Neural cell (in vitro differentiated cells): ENCODE measurements at regions not wholly inside any gene's neighbourhood (a gene's known extent, or its start where the extent isn't known, plus 50 kb on each side); places are given as distances from the start of the nearest gene placed in this dataset.

Source experiments
- H2AFZ ChIP-seq: fragments of 200-600, 300-800 bp; sonication (generic), shearing (Covaris generic); 2 replicates; pipeline ENCODE4 v1.6.0; 2014; ENCODE audit warnings: low read depth, mild to moderate bottlenecking, antibody characterized with exemption, low read length, moderate library complexity
- H3F3A ChIP-seq: fragments of 200-600 bp; shearing (Covaris generic); 2 replicates; pipeline ENCODE4 v1.6.1; 2016; ENCODE audit warnings: mild to moderate bottlenecking, moderate library complexity, mixed read lengths, antibody characterized with exemption, low read length; ENCODE audit not compliant: insufficient read depth, poor library complexity, severe bottlenecking
- H3K27ac ChIP-seq: fragments of 200-600, 300-800 bp; sonication (generic), shearing (Covaris generic); 2 replicates; pipeline ENCODE4 v1.5.1; 2014; ENCODE audit warnings: mild to moderate bottlenecking, low read length, moderate library complexity
- H3K27me3 ChIP-seq: fragments of 300-800, 200-600 bp; sonication (generic), shearing (Covaris generic); 2 replicates; pipeline ENCODE4 v1.6.0; 2014; ENCODE audit warnings: mild to moderate bottlenecking, low read depth, low read length, moderate library complexity; ENCODE audit not compliant: insufficient read depth
- H3K36me3 ChIP-seq: fragments of 300-800, 200-600 bp; sonication (generic), shearing (Covaris generic); 2 replicates; pipeline ENCODE4 v1.5.1; 2014; ENCODE audit warnings: mild to moderate bottlenecking, antibody characterized with exemption, low read length, moderate library complexity; ENCODE audit not compliant: insufficient read depth
- H3K4me2 ChIP-seq: fragments of 300-800, 200-600 bp; sonication (generic), shearing (Covaris generic); 2 replicates; pipeline ENCODE4 v1.6.0; 2014; ENCODE audit warnings: mild to moderate bottlenecking, low read length
- H3K4me3 ChIP-seq: fragments of 300-800, 200-600 bp; sonication (generic), shearing (Covaris generic); 2 replicates; pipeline ENCODE4 v1.5.1; 2014; ENCODE audit warnings: mild to moderate bottlenecking, low read length, moderate library complexity
- H3K79me2 ChIP-seq: fragments of 200-600 bp; shearing (Covaris generic); replicated peaks from 2 replicates; pipeline ENCODE4 v1.6.0; 2014; ENCODE audit warnings: mild to moderate bottlenecking, low read length, moderate library complexity; ENCODE audit not compliant: insufficient read depth
- H3K9ac ChIP-seq: fragments of 300-800, 200-600 bp; sonication (generic), shearing (Covaris generic); 2 replicates; pipeline ENCODE4 v1.6.1; 2016; ENCODE audit warnings: mild to moderate bottlenecking, low read length, mixed read lengths
- H3K9me2 ChIP-seq: fragments of 200-600 bp; shearing (Covaris generic); 2 replicates; pipeline ENCODE4 v1.6.1; 2016; ENCODE audit warnings: mild to moderate bottlenecking, low read length, mixed read lengths; ENCODE audit not compliant: insufficient read depth
- H3K9me3 ChIP-seq: fragments of 200-600, 300-800 bp; sonication (generic), shearing (Covaris generic); 2 replicates; pipeline ENCODE4 v1.6.1; 2016; ENCODE audit warnings: mild to moderate bottlenecking, mixed run types, low read length, moderate library complexity, mixed read lengths
- H4K20me1 ChIP-seq: fragments of 200-600 bp; shearing (Covaris generic); 2 replicates; pipeline ENCODE4 v1.6.1; 2016; ENCODE audit warnings: mild to moderate bottlenecking, mixed run types; ENCODE audit not compliant: insufficient read depth
- EP300 ChIP-seq: fragments of 450-650 bp; conservative IDR thresholded peaks from 2 replicates; pipeline ENCODE4 v1.6.1; 2014; ENCODE audit warnings: antibody characterized with exemption, mild to moderate bottlenecking, moderate library complexity; ENCODE audit not compliant: poor library complexity, severe bottlenecking
- EZH2 ChIP-seq: fragments of 200-600, 300-800 bp; shearing (Covaris generic), sonication (generic); IDR thresholded peaks from 2 replicates; pipeline ENCODE4 v1.6.1; 2014; ENCODE audit warnings: antibody characterized with exemption, low read length, borderline replicate concordance, mild to moderate bottlenecking; ENCODE audit not compliant: insufficient read depth, poor library complexity, severe bottlenecking
- MXI1 ChIP-seq: fragments of 450-650 bp; conservative IDR thresholded peaks from 2 replicates; pipeline ENCODE4 v1.6.1; 2014; ENCODE audit warnings: antibody characterized with exemption, mild to moderate bottlenecking; ENCODE audit not compliant: poor library complexity, severe bottlenecking
- POLR2AphosphoS5 ChIP-seq: IDR thresholded peaks from 2 replicates; pipeline ENCODE4 v1.6.1; 2012
- RAD21 ChIP-seq: fragments of 450-650 bp; conservative IDR thresholded peaks from 2 replicates; pipeline ENCODE4 v1.6.1; 2014; ENCODE audit warnings: antibody characterized with exemption, mild to moderate bottlenecking, moderate library complexity
- SMC3 ChIP-seq: fragments of 450-650 bp; conservative IDR thresholded peaks from 2 replicates; pipeline ENCODE4 v1.6.1; 2014; ENCODE audit warnings: antibody characterized with exemption, mild to moderate bottlenecking, moderate library complexity; ENCODE audit not compliant: poor library complexity
- TAF1 ChIP-seq: IDR thresholded peaks from 2 replicates; pipeline ENCODE4 v1.6.1; 2012; ENCODE audit warnings: low read depth
- TF ChIP-seq, protein P1 (sequence below): fragments of 450-650 bp; IDR thresholded peaks from 2 replicates; pipeline ENCODE4 v1.5.1; 2014; ENCODE audit warnings: antibody characterized with exemption, mild to moderate bottlenecking, moderate library complexity; ENCODE audit not compliant: poor library complexity, severe bottlenecking
- TF ChIP-seq, protein P2 (sequence below): IDR thresholded peaks from 2 replicates; pipeline ENCODE4 v1.6.1; 2012; ENCODE audit warnings: borderline replicate concordance

DNA sequence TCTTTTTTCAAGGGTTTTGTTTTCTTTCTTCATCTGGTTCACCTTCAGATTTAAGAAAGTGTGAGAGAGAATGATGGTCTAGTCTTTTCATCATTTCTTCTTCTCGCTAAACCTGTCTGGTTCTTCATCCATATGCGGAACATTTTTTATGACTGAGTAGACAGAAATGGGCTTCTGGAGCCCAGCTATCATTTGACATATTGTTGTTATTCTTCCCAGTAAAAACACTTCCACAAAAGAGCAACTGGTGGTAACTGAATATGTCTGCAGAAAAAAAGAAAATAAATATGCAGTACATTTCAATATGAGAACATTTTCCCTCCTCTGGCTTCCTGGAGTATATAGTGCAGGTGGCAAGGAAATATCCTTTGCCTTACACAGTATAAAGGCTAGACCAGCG lies 209.5 kb downstream of the JCAD start:
- no peak overlapping the region for H3K4me2 ChIP-seq
- no peaks in the 10 kb centered on the region for H3K9me3 ChIP-seq
- H3K4me3 ChIP-seq, result no peak overlapping the region
- no peaks in the 10 kb centered on the region for H3K79me2 ChIP-seq
- H3K27me3 ChIP-seq, result no peaks in the 10 kb centered on the region
- no peaks in the 10 kb centered on the region for H3F3A ChIP-seq
- H3K9me2 ChIP-seq, result no peaks in the 10 kb centered on the region
- no peak overlapping the region for H3K27ac ChIP-seq
- H3K36me3 ChIP-seq, result no peaks in the 10 kb centered on the region
- H2AFZ ChIP-seq, result no peak overlapping the region
- H4K20me1 ChIP-seq, result no peaks in the 10 kb centered on the region
- no peak overlapping the region for H3K9ac ChIP-seq
- TF ChIP-seq TAF1 (no peak), RAD21 (no peak), POLR2AphosphoS5 (no peak), EP300 (no peak), EZH2 (no peak), SMC3 (no peak), MXI1 (no peak)
- TF ChIP-seq, protein P1, sequence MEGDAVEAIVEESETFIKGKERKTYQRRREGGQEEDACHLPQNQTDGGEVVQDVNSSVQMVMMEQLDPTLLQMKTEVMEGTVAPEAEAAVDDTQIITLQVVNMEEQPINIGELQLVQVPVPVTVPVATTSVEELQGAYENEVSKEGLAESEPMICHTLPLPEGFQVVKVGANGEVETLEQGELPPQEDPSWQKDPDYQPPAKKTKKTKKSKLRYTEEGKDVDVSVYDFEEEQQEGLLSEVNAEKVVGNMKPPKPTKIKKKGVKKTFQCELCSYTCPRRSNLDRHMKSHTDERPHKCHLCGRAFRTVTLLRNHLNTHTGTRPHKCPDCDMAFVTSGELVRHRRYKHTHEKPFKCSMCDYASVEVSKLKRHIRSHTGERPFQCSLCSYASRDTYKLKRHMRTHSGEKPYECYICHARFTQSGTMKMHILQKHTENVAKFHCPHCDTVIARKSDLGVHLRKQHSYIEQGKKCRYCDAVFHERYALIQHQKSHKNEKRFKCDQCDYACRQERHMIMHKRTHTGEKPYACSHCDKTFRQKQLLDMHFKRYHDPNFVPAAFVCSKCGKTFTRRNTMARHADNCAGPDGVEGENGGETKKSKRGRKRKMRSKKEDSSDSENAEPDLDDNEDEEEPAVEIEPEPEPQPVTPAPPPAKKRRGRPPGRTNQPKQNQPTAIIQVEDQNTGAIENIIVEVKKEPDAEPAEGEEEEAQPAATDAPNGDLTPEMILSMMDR, result no peak
- TF ChIP-seq, protein P2, sequence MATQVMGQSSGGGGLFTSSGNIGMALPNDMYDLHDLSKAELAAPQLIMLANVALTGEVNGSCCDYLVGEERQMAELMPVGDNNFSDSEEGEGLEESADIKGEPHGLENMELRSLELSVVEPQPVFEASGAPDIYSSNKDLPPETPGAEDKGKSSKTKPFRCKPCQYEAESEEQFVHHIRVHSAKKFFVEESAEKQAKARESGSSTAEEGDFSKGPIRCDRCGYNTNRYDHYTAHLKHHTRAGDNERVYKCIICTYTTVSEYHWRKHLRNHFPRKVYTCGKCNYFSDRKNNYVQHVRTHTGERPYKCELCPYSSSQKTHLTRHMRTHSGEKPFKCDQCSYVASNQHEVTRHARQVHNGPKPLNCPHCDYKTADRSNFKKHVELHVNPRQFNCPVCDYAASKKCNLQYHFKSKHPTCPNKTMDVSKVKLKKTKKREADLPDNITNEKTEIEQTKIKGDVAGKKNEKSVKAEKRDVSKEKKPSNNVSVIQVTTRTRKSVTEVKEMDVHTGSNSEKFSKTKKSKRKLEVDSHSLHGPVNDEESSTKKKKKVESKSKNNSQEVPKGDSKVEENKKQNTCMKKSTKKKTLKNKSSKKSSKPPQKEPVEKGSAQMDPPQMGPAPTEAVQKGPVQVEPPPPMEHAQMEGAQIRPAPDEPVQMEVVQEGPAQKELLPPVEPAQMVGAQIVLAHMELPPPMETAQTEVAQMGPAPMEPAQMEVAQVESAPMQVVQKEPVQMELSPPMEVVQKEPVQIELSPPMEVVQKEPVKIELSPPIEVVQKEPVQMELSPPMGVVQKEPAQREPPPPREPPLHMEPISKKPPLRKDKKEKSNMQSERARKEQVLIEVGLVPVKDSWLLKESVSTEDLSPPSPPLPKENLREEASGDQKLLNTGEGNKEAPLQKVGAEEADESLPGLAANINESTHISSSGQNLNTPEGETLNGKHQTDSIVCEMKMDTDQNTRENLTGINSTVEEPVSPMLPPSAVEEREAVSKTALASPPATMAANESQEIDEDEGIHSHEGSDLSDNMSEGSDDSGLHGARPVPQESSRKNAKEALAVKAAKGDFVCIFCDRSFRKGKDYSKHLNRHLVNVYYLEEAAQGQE, result no peak

DNA sequence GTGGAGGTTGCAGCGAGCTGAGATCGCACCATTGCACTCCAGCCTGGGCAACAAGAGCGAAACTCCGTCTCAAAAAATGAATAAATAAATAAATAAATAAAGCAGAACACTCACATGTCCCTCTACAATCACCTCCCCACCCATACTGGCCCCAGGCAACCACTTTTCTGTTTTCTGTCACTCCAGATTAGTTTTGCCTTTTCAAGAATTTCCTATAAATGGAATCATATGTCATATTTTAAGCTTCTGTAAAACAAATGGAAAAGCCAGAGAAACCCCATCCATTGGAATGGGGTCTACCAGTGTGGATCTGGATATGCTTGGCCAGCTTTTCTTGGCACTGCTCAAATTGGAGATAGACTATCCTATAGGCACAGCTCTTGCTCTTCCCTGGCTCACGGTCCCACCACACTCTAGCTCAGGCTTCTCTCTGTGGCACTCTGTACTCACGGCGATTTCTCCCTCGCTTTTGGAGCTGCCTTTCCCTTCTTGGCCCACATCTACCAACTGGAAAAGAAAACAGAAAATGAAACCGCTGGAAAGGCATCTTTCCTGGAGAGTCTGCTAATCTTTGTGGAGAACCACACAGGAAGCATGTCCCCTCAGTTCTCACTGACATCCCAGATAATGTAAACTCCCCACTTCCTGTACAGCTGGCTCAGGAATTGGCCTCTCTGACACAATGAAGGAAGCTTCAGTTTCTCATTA lies 210.1 kb downstream of the JCAD start:
- no peak overlapping the region for H3K4me2 ChIP-seq
- no peaks in the 10 kb centered on the region for H3K9me3 ChIP-seq
- H3K9me2 ChIP-seq, result no peaks in the 10 kb centered on the region
- no peak overlapping the region for H2AFZ ChIP-seq
- TF ChIP-seq SMC3, result no peak
- no peak for TF ChIP-seq RAD21
- TF ChIP-seq MXI1, result no peak
- TF ChIP-seq, protein P1, result no peak
- TF ChIP-seq EP300, result no peak
- no peak for TF ChIP-seq POLR2AphosphoS5
- TF ChIP-seq, protein P2, result no peak
- no peak for TF ChIP-seq TAF1
- no peak for TF ChIP-seq EZH2
- no peaks in the 10 kb centered on the region for H4K20me1 ChIP-seq
- H3K79me2 ChIP-seq, result no peaks in the 10 kb centered on the region
- H3K4me3 ChIP-seq, result no peak overlapping the region
- no peaks in the 10 kb centered on the region for H3K27me3 ChIP-seq
- H3K36me3 ChIP-seq, result no peaks in the 10 kb centered on the region
- no peaks in the 10 kb centered on the region for H3F3A ChIP-seq
- no peak overlapping the region for H3K9ac ChIP-seq
- H3K27ac ChIP-seq, result no peak overlapping the region
